Muscle layer of duodenum (tissue), 2 donors: ENCODE measurements at regions not wholly inside any gene's neighbourhood (a gene's known extent, or its start where the extent isn't known, plus 50 kb on each side); places are given as distances from the start of the nearest gene placed in this dataset.

Experiments
- H3K27ac ChIP-seq: one replicate; pipeline ENCODE4 v1.7.0; 2013; ENCODE audit warnings: mild to moderate bottlenecking, low read length
- H3K27me3 ChIP-seq: one replicate; pipeline ENCODE4 v1.7.0; 2013; ENCODE audit warnings: low read depth, mild to moderate bottlenecking, control low read depth, low read length
- H3K36me3 ChIP-seq, 2 donors: one replicate each; pipeline ENCODE4 v1.7.0; 2013; ENCODE audit warnings: low read length in 2 of 2, control low read depth in 1 of 2, mild to moderate bottlenecking in 1 of 2; ENCODE audit not compliant: insufficient read depth in 2 of 2, control insufficient read depth in 1 of 2
- H3K4me1 ChIP-seq, 2 donors: one replicate each; pipeline ENCODE4 v1.7.0; 2013; ENCODE audit warnings: low read length in 2 of 2, mild to moderate bottlenecking in 2 of 2, control low read depth in 1 of 2, moderate library complexity in 1 of 2; ENCODE audit not compliant: insufficient read depth in 2 of 2, control insufficient read depth in 1 of 2
- H3K4me3 ChIP-seq, 2 donors: one replicate each; pipeline ENCODE4 v1.7.0; 2013; ENCODE audit warnings: low read length in 2 of 2, low read depth in 1 of 2, mild to moderate bottlenecking in 1 of 2
- H3K9me3 ChIP-seq, 2 donors: one replicate each; pipeline ENCODE4 v1.7.0; 2013; ENCODE audit warnings: low read length in 2 of 2, control low read depth in 1 of 2, mild to moderate bottlenecking in 1 of 2; ENCODE audit not compliant: control insufficient read depth in 1 of 2
- donor health status: healthy.

DNA sequence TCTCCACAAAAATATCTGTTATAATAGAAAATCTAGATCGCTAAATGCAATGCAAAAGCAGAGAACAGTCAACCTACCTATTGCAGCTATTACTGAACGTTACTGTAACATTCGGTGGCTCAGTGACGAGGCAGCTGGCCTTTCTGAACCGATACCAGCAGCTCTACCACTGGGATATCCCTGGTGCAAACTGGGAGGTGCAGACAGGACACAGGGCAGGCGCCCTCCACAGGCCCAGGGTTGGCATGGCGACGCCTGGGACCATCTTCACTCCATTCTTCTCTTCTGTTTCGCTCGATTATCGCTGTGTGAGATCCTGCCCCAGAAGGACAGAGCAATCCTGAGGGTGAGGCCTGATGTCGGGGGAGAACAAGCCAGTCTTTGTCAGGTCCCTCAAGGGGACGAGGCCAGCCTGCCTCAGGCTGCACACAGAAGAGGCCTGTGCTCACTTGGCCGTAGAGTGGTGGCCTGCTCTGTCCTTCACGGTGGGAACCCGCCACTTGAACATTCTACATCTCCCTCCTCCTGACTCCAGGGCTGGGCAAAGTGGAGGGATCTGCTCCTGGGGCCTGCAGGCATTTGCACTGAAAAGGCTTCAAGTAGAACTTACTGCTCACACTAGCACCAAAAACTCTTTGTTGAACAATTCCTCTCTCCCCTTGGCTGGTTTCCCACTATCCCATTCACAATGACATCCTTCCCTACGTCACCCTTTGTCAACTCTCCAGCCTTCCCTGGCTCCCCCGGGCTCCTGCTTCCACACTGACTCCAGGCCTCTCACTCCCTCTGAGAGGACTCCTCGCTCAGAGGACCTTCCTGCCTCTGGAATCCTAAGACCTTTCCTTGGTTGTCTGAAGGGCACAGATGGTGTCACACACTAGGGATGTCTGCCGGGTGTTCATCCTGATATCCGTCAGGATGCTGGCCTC is 49.7 kb downstream of the CYRIA start:
- Histone ChIP-seq H3K36me3 (peaks cover 9 to 23% of the 10 kb centered on the region in 2 donors), H3K4me1 (peaks cover 7 to 12% of the 10 kb centered on the region in 2 donors), H3K27ac (no peak overlapping the region)

DNA sequence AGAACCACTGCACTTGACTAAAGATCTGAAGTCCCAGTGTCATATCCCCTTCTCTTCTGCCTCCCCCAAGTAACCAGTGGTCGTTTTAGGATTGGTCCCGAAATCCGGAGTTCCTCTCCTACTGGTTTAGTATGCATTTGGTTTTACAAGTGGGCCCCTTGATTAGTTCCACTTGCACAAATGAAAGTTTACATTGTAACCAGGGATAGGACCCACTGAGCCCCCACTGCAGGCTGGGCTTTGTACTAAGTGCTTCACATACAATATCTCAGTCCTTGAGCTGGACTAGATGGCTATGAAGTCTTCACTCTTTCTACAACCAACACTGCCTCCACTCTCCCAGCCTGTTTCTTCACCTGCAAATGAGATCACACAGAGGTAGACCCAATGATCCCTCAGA is 50.4 kb downstream of the CYRIA start:
- no peak overlapping the region for H3K27ac ChIP-seq
- H3K9me3 ChIP-seq, result no peaks in the 10 kb centered on the region
- no peak overlapping the region for H3K4me3 ChIP-seq
- peaks cover 7 to 12% of the 10 kb centered on the region in 2 donors for H3K4me1 ChIP-seq
- H3K27me3 ChIP-seq, result no peaks in the 10 kb centered on the region
- H3K36me3 ChIP-seq, result peaks cover 4 to 18% of the 10 kb centered on the region in 2 donors

More for the DNA sequence above, 49.7 kb downstream of the CYRIA start:
- no peaks in the 10 kb centered on the region for H3K27me3 ChIP-seq
- H3K4me3 ChIP-seq, result no peak overlapping the region
- no peaks in the 10 kb centered on the region for H3K9me3 ChIP-seq

DNA sequence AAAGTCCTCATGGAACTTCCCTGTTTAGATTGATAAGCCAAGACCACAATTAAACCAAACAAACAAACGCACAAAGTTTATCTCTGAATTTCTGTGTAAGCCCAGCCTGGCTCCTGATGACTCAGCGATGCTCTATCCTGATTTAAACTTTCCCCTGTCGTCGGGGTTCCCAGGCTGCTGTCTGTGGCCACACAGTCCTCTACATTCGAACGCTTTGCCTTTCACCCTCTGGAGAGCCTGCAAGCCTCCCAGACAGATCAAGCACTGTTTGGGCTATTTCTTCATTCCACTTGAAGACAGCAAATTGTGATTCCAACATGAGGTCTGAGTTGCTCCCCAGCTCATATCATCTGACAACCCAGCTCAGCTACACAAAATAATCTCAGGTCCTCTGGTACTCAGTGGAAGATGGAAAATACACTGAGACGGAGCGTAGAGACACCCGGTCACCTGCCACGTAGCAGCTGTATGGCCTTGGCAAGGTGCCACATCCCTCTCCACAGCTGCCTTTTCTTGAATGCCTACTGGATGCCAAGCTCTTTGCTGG is 51.2 kb downstream of the CYRIA start:
- Histone ChIP-seq H3K4me1 (peaks cover 7 to 13% of the 10 kb centered on the region in 2 donors), H3K36me3 (peaks cover 4 to 11% of the 10 kb centered on the region in 2 donors), H3K27me3 (no peaks in the 10 kb centered on the region), H3K27ac (peak overlapping the region; percentile 11), H3K4me3 (no peak overlapping the region), H3K9me3 (no peaks in the 10 kb centered on the region)

DNA sequence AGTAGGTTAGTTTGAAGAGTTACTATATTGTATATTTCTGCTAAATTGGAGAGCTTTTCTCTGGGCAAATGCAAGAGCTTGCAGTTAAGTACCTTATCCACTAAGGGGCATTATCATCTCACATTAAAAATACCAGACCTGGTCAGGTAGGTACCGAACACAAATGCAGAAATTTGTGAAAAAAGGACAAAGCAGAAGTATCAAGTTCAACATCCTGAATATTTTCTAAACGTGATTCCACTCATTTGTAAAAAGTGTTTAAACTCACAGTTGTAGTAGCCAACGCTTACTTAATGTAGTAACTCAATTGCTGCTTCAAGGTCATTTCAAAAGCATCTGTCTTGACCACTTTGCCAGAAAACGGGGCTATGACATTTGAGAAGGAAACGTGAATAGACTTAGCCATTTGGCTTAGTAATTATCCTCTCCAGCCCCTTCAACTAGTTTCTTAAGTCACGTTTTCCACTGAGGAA is 52.1 kb downstream of the CYRIA start:
- Histone ChIP-seq H3K27ac (no peak overlapping the region), H3K4me1 (peaks cover 7 to 21% of the 10 kb centered on the region in 2 donors)

DNA sequence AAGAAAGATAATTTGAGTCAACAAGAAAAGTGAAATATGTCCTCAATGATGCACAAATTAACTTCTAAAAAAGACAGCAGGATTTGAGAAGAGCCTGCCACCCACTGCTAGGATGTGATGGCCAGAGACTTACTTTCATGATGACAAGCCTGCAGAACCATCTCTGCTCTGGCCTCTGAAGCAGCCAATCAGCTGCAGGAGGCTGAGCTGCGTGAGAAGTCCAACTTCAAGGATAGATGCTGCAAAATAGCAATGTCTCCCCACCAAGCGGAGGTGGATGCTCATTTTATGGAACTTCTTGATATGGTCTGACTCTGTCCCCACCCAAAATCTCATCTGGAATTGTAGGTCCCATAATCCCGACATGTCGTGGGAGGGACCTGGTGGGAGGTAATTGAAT is 53.1 kb downstream of the CYRIA start:
- Histone ChIP-seq H3K4me1 (peaks cover 7 to 21% of the 10 kb centered on the region in 2 donors), H3K4me3 (no peak overlapping the region), H3K27ac (no peak overlapping the region), H3K27me3 (no peaks in the 10 kb centered on the region), H3K9me3 (no peaks in the 10 kb centered on the region), H3K36me3 (no peaks in the 10 kb centered on the region)

More for the DNA sequence above, 52.1 kb downstream of the CYRIA start:
- peaks cover 0 to 6% of the 10 kb centered on the region in 2 donors for H3K36me3 ChIP-seq
- no peaks in the 10 kb centered on the region for H3K9me3 ChIP-seq
- H3K4me3 ChIP-seq, result no peak overlapping the region
- no peaks in the 10 kb centered on the region for H3K27me3 ChIP-seq

DNA sequence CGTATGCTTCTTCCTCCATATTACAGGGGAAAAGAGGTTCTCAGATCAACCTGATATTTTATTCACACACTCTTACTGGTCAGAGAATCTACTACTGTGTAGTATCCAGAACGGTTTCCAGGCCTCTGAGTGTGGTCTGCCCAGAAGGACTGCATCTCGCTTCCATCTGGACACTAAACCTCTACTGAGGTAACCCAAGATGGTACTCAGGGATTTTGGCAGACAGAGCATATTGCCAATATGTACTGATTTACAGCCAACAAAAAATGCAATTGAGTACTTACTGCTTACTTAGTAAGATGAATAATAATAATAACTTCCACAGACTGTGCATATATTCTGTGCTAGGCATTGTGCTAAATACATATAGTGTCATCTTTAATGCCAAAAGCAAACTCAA is 55.8 kb downstream of the CYRIA start:
- Histone ChIP-seq H3K9me3 (no peaks in the 10 kb centered on the region), H3K27ac (no peak overlapping the region), H3K27me3 (no peaks in the 10 kb centered on the region), H3K36me3 (peaks cover 0 to 2% of the 10 kb centered on the region in 2 donors), H3K4me1 (peaks cover 0 to 12% of the 10 kb centered on the region in 2 donors), H3K4me3 (no peak overlapping the region)

DNA sequence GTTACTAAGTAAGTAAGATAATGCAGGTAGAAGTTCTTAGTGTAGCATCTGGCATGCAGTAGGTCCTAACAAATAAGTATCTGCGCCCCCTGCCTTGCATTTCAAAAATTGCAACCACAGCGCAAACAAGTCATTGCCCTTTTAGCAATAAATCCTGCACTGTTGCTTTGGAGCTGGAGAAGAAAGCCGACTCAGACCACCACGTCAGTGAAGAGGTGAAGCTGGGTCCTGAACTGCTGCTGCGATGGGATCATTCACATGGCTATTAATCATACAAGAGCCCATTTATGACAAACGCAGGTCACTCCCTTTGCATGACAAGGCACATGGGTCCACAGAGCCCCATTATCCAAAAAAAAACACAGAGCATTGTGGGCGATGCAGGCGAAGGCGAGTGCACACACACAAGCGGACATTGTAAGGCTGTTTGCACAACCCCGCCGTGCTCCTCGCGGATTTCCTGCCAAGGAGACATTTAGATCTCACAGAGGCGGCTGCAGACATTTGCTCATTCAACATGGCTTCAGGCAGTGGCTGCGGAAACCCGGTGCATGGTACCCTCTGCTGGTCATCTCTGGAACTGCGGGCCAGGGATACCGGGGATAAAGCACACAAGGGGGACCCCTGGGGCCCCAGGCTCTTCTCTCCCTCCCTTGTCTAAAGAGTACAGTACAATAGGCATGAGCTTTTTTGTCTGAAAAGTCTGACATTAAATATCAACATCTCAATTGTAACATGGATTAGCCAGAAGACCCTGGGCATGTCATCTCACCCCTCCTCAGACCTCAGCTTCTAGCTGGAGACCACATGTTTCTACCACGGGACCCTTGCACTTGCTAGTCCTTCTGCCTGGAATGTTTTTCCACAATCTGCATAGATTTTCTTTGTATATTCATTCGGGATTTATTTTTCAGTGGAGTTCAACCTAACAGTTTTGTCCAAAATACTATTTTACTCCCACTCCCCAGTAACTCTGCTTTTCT is 56.7 kb downstream of the CYRIA start:
- peaks cover 0 to 2% of the 10 kb centered on the region in 2 donors for H3K36me3 ChIP-seq
- no peak overlapping the region for H3K27ac ChIP-seq
- no peaks in the 10 kb centered on the region for H3K9me3 ChIP-seq
- peaks cover 0 to 12% of the 10 kb centered on the region in 2 donors for H3K4me1 ChIP-seq
- no peaks in the 10 kb centered on the region for H3K27me3 ChIP-seq
- H3K4me3 ChIP-seq, result peak overlapping the region; percentile 59 to 74

DNA sequence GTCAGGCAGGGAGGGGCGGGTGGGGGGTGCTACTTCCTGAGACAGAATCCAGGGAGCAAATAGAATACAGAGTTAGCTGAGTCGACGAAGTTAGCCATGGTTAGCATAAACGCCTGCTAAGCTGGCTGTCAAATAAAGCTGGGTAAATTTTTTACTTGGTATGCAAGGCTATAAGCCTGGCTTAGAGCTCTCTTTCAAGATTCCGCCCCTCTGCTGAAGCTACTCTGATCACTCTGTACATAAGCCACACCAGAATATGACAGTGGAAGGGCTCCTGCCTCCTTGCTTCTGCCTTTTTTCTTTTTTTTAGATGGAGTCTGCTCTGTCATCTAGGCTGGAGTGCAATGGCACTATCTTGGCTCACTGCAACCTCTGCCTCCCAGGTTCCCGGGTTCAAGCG is 58.3 kb downstream of the CYRIA start:
- Histone ChIP-seq H3K27ac (no peak overlapping the region), H3K4me1 (peaks cover 0 to 12% of the 10 kb centered on the region in 2 donors), H3K27me3 (no peaks in the 10 kb centered on the region), H3K4me3 (no peak overlapping the region), H3K36me3 (peaks cover 0 to 2% of the 10 kb centered on the region in 2 donors), H3K9me3 (no peaks in the 10 kb centered on the region)

DNA sequence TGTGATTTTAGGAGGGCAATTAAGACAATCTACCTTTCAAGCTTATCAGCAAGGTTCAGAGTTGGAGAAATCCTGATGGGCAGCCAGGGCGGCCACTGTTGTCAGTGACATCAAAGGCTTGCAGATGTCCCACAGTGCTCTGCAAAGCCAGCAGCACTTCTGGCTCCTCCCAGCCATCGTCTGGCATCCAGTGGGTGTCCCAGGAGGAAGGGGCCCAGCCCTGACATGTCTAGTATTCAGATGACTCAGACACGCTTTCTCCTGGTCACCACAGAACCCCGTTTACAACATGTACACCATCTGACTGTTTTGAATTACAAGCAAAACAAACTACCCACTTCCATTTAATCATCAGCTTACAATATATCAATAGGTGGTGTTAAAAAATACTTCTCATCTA is 61.4 kb downstream of the CYRIA start:
- H3K27me3 ChIP-seq, result no peaks in the 10 kb centered on the region
- H3K4me1 ChIP-seq, result peaks cover 0 to 11% of the 10 kb centered on the region in 2 donors
- no peak overlapping the region for H3K27ac ChIP-seq
- H3K4me3 ChIP-seq, result no peak overlapping the region
- peaks cover 0 to 2% of the 10 kb centered on the region in 2 donors for H3K36me3 ChIP-seq
- no peaks in the 10 kb centered on the region for H3K9me3 ChIP-seq

DNA sequence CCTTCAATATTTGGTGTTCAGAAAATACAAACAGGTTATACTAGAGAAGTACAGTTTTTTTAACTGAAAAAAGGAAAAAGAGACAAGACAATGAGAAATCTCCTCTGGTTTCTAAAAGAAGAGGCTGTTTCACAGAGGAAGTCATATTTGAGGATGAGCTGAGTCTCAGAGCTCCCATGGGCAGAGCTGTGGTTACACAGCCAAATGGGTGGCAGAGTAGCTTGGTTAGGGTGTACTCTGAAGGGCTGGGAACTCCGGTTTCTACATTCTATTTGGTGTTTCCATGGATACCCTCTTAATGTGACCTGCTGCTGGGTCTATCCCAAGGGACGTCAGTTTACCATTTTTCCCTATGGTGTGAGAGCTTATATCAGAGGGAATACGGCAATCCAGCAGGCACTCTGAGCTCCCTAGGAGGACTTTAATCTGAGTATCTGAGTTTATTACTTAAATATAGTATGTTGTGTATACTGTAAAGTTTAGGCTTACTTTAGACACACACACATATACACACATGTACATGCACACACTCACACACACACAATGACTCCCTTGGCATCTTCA is 74.2 kb downstream of the CYRIA start:
- Histone ChIP-seq H3K9me3 (no peaks in the 10 kb centered on the region), H3K4me3 (no peak overlapping the region), H3K27me3 (no peaks in the 10 kb centered on the region), H3K36me3 (peaks cover 0 to 3% of the 10 kb centered on the region in 2 donors), H3K4me1 (no peaks in the 10 kb centered on the region), H3K27ac (no peak overlapping the region)
